Islet precursor cell (in vitro differentiated cells): ENCODE measurements at regions not wholly inside any gene's neighbourhood (a gene's known extent, or its start where the extent isn't known, plus 50 kb on each side); places are given as distances from the start of the nearest gene placed in this dataset.

Experiments
- DNase-seq: peaks from one replicate; pipeline ENCODE4 v3.0.0-alpha.2; 2018

GRCh38 chr4:24476282-24476681 is 108.1 kb downstream of the DHX15 start:
- DNase-seq, result peak; percentile 11

DNA sequence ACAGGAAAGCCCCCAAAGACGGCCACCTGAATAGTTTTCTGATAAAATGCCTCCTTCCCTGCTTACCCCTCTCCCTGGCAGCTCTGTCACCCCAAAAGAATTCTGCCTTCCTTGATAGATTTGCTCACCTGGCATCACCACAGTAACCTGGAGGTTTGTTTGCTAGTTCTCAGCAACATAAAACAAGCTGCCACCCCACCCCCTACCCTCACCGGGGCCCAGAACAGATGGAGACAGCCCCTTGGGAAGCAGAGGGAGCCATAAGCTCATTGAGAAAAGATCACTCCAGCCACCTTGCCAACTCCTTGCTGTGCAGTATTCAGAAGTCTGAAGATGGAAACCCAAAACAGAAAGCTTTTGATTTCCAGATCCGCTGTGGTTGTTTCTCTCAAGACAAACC is 108.6 kb downstream of the DHX15 start:
- peak; percentile 29 for DNase-seq

GRCh38 chr4:24473309-24473721 is 111.0 kb downstream of the DHX15 start:
- DNase-seq, result peak; percentile 57

DNA sequence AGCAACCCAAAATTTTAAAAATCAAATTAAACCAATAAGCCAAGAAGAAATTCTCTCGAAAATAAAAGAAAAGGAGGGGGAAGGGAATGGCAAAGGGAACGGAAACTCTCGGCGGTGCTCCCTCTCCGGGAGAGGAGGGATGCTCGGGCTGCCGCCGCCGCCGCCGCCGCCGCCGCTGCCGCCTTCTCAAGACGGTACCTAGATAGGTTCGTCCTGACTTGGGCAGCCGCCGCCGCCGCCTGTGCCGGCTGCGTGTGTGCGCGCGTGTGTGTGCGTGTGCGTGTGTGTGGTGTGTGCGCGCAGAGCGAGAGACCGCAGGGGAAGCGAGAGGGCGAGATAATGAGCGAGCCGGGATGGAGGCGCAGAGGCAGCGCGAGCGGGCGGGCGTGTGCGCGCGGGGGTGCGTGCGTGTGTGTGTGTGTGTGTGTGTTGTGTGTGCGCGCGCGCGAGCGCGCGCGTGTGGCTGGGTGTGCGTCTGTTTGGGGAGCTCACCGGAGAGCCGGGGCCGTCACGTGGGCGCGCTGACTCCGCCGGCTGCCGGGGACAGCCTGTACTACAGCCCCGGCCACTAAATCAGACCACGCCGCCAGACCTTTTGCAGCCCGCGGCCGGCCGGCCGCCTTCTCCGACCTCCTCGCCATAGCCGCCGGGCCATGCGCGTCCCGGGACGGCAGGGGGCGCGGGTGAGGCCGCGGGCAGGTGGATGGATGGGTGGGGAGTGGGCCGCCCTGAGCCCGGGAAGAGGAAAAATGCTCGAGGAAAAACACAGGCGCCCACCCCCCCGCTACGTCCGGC is 111.6 kb downstream of the DHX15 start:
- DNase-seq, result peak; percentile 94

GRCh38 chr4:24472161-24472510 is 112.2 kb downstream of the DHX15 start:
- peak; percentile 53 for DNase-seq

GRCh38 chr4:24471486-24472160 is 112.7 kb downstream of the DHX15 start:
- DNase-seq, result no peak

DNA sequence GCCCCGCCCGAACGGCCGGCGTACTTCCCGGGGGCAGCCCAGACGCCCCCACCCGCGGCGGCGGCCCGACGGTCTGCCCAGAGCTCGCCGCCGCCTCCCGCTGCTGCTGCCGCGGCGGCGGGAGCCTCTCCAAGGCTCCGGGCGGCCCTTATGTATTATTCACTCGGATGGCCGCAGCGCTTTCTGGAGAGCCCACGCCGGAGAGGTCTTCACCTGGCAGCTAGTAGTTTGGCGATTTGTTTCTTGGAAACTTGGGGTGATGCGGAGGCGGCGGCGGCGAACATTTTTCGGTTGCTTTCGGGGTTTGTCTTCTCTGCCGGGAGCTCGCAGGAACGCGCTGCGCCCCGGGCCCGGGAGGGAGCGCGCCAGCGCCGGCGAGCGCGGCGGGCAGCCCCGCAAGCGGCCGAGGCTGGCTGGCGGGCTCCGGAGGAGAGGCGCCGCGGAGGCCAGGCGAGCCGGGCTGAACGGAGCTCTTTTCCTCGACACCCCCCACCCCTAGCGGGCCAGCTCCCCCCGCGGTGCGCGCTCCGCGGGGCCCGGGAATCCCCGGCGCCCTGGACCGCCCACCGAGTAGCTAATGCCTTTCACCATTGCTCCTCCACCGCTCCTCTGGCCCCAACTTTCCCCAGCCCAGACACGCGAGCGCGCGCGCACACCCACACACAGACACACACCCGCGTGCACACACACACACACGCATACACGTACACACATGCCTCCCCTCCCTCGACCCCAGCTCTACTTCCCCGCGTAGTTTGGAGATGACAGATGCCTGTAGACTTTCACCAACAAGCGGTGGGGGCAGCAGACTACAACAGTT is 113.5 kb downstream of the DHX15 start:
- peak; percentile 68 for DNase-seq

GRCh38 chr4:24468071-24468470 is 116.3 kb downstream of the DHX15 start:
- no peak for DNase-seq

DNA sequence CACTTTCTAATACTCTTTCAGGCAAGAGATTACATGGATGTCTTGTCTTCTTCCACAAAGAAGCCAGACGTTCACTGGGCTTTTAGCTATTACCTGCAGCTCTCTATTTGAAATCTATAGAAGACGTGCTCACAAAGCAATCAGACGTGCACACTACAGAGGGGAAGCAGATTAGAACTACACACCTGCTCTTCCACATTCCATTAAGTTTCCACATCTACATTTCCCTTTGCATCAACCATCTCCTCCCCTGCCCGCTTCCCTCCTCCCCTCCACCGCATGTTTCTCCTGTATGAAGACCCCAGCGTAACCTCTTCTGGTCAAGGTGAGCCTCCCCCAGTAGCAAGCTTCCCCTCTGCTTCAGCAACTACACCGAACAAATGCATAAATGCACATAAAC is 119.8 kb downstream of the DHX15 start:
- no peak for DNase-seq

- DNase-seq, result no peak
Measured at GRCh38 chr4:24456431-24456830, 127.9 kb downstream of the DHX15 start.

DNA sequence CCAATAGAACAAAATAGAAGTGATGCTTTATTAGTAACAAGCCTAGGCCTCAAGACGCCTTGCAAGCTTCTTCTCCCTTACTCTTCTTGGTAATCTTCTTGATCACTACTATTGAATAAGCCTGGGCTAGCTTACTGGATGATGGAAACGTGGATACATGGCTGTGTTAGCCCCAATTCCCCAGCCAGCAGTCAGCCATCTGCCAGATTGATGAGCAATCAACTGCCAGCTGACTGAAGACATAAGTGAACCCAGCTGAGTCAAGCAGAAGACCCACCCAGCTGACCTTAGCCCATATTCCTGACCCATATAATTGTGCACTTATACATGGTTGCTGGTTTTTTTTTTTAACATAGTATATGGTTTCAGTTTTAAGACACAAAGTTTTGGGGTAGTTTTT is 130.4 kb downstream of the DHX15 start:
- DNase-seq, result no peak

DNA sequence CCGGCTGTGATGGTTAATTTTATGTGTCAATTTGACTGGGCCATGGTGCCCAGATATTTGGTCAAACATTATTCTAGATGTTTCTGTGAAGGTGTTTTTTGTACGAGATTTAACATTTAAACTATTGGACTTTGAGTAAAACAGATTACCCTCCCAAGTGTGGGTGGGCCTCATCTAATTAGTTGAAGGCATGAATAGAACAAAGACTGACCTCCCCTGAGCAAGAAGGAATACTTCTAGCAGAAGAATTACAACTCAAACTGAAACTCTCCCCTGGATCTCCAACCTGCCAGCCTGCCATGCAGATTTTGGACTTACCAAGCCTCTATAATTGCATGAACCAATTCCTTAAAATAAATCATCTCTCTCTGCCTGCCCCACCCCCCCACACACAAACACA is 132.5 kb downstream of the DHX15 start:
- DNase-seq, result no peak

GRCh38 chr4:24443200-24443599 is 141.2 kb downstream of the DHX15 start:
- DNase-seq, result no peak

GRCh38 chr4:24440765-24441164 is 143.6 kb downstream of the DHX15 start:
- DNase-seq, result no peak

- DNase-seq, result no peak
Measured at GRCh38 chr4:24434241-24434640, 150.1 kb downstream of the DHX15 start.

DNA sequence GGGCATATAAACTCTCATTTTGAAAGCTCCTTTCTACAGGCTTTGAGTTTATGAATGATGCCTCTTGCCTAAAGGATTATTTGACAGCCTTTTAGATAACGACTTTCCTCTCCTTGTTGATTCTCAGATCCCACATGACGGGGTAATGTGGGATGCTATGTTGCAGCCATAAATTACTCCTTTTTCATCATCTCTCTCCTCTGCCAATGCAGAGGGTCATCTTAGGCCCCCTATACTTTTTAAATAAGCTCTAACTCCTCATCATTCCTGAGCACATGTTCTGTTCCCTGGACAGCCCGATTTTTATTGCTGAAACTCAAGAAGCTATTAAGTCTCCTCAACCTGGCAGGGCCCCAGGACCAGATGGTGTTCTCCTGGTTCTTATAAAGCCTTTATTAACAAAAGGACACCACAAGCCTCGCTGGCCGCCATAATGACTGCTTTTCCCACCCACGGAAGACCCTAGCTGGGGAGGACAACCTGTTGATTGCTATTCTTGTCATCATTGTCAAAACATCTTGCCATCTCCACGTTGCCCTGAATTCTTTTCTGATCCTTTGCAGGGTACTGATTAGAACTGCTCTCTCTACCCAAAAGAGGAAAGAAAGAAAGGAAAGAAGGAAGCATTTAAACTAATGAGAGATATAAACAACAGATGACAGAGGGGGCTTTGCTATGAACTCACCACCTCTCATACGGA is 150.7 kb downstream of the DHX15 start:
- DNase-seq, result no peak

- DNase-seq, result no peak
Measured at GRCh38 chr4:24428850-24429249, 155.5 kb downstream of the DHX15 start.

DNA sequence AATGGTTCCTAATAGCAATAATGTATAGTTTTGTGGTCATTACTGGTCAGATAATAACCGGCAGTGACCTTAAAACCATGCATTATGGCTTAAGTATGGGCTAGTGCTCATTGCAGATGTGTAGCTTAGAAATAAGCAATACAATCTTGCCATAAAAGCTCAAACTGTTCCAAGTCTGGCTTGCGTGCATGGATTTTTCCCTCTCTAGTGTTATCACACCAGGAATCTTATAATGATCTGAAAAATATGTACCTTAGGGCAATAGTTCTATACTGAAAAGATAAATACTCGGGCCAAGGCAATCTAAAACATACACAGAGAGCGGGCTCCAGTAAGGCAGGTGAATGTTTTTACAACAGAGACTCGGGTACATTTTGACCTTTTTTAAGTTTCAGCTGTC is 157.8 kb downstream of the DHX15 start:
- no peak for DNase-seq

- no peak for DNase-seq
Measured at GRCh38 chr4:24425863-24426262, 158.5 kb downstream of the DHX15 start.

DNA sequence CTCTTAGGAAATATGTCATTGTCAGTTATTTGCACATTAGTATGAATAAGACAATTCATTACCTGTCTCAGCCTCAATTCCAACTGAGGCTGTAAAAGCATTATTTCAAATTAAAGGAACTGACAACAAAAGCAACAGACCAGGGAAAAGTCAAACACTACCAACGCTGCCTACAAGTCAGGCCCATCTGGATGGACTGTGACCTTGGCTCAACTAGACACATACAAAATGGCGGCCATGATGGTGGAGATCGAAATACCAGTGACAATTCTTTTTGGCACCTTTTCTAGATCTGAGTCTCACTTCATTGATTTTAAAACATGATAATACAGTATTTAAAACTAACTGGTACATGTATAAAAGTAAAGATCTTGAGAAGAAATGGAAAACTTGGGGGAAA is 160.7 kb downstream of the DHX15 start:
- DNase-seq, result no peak

- DNase-seq, result no peak
Measured at GRCh38 chr4:24422644-24423043, 161.7 kb downstream of the DHX15 start.

GRCh38 chr4:24419181-24420034 is 164.9 kb downstream of the DHX15 start:
- peak; percentile 85 for DNase-seq
